GM13977 (cell line): ENCODE measurements at regions not wholly inside any gene's neighbourhood (a gene's known extent, or its start where the extent isn't known, plus 50 kb on each side); places are given as distances from the start of the nearest gene placed in this dataset.

ENCODE experiments used
- DNase-seq: peaks from one replicate; pipeline ENCODE4 v3.0.0; 2012; ENCODE audit warnings: low spot score
- CTCF ChIP-seq: IDR thresholded peaks from 2 replicates; pipeline ENCODE4 v1.5.1; 2012; ENCODE audit warnings: mild to moderate bottlenecking, control low read depth; ENCODE audit not compliant: insufficient read depth; ENCODE audit errors: extremely low read depth, missing control alignments
- in situ Hi-C: fragments of 300-500 bp; cut with MboI; formaldehyde crosslinking; loops from one replicate; pipeline ENCODE4 v1.12.0; 2022; ENCODE audit warnings: low sequenced_read_pairs, low pct_unique_long_range_greater_than_20kb, mixed read lengths, inconsistent platforms; ENCODE audit not compliant: unreplicated experiment

DNA sequence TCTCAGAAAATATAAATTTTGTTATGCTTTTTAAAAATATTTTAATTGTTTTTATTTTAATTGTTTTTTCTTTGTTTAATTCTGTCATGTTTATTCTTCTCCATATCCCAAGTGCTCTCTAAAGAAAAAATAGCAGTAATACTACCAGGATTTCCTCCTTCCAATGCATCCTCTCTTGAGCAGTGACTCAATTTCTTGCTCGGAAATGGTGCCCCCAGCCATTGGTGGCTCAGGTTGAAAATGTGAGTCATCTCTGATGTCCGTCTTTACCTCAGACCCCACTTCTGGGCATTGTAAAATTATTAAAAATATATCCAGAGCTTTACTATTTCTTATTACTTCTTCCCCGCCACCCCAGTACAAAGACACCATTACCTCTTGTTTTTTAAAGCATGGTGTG, 898.5 kb downstream of the METTL15 start:
- no peak for DNase-seq
- no peak for TF ChIP-seq CTCF
- in situ Hi-C loops: no loop called here

GRCh38 chr11:29005401-29005980, 897.3 kb downstream of the METTL15 start:
- no peak for TF ChIP-seq CTCF
- DNase-seq: no peak
- in situ Hi-C loops: no loop called here

DNA sequence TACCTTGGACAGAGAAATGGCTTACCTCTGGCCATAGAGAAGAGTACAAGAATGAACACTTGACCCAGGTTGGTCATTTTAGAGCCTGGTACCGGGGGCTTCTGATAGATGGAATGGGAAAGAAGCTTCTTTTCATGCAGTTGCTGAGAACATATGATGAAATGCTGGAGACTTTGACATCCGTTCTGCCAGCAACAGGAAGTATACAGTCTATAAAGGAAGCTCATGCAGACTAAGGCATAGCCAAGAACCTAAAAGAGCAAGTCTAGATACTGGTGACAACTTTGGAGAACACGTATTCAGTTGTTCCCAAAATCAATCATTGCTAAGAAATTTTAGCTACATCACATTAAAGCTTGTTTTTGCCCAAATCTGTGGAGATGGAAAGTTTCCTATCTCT, 894.6 kb downstream of the METTL15 start:
- TF ChIP-seq CTCF: no peak
- no peak for DNase-seq
- in situ Hi-C loops: no loop called here

DNA sequence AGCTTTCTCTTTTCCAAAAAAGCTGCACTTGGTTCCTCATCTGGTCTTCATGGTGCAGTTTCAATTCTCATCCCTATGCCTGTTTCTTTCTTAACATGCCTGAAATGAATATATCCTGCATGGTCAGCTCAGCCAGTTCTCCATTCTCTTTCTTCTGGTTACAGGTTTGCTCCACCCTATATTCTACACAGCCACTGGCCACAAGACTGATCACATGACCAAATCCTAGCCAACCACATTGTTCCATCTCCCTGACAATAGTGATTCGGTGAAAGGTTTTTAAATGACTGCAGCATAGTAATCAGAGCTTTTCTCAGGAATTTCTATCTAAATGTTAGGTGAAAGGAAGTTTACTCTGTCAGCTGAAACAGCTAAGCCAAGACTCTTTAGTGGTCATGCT, 891.4 kb downstream of the METTL15 start:
- DNase-seq: no peak
- in situ Hi-C loops: no loop called here
- TF ChIP-seq CTCF: no peak

GRCh38 chr11:28992996-28993395, 884.8 kb downstream of the METTL15 start:
- no peak for DNase-seq
- no peak for TF ChIP-seq CTCF
- in situ Hi-C loops: no loop called here

DNA sequence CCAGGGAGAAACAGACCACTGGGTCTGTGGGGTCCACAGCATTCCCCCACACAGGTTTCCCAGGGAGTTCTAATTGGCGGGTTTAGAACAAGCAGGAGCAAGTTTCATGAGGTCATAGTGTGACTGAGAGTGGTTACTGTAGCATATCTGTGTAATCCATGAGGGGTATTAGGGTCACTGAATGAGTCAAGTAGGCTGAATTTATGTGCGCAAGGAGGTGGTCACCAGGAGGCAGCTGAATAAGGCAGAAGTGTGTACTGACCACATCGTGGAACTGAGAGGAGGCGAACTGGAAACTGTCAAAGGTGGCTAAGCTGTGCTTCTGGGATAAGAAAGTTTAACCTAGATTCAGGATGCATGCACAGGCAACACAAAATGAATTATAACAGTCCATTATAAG, 876.0 kb downstream of the METTL15 start:
- in situ Hi-C loops: no loop called here
- DNase-seq: no peak
- no peak for TF ChIP-seq CTCF

GRCh38 chr11:28983780-28984179, 875.6 kb downstream of the METTL15 start:
- DNase-seq: no peak
- no peak for TF ChIP-seq CTCF
- in situ Hi-C loops: no loop called here
